ENCODE measurements at regions not wholly inside any gene's neighbourhood (a gene's known extent, or its start where the extent isn't known, plus 50 kb on each side); places are given as distances from the start of the nearest gene placed in this dataset.

DNA sequence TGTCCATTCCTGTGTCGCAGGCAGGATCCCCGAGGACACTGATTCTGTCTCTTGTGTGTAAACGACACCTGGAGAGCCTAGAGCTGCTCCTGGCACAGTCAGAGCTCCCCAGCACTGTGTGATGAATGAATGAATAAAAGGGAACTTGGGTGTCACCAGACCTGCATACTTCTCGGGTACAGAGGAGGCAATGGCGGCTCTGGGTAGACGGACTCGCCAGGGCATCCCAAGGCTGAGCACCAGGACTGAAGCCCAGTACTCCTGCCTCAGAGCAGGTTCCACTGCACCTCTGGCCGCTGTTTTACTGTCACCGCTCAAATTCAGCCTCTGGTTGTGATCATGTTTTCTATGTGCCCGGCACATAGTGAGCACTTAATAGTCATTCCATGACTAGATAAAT is 255.8 kb downstream of the GLRX3 start:
- DNase-seq (ENCODE audit: low read depth in 1 of 2, low spot score in 1 of 2) = no peak
- Histone ChIP-seq H3K27me3 (ENCODE audit: insufficient read depth, poor library complexity, severe bottlenecking) (no peaks in the 10 kb centered on the region), H3K4me3 (replicated peaks; ENCODE audit: insufficient read depth, low read length) (no peak overlapping the region), H3K27ac (replicated peaks) (no peak overlapping the region)
- TF ChIP-seq POLR2AphosphoS5 (IDR thresholded peaks at IDR 0.05; ENCODE audit: low read depth) (no peak), SPI1 (IDR thresholded peaks at IDR 0.05; ENCODE audit: borderline replicate concordance, low read depth) (no peak), GABPA (IDR thresholded peaks at IDR 0.05; ENCODE audit: low read depth) (no peak), CTCF (IDR thresholded peaks at IDR 0.05; ENCODE audit: insufficient read depth, low read length) (no peak), REST (IDR thresholded peaks at IDR 0.05; ENCODE audit: insufficient replicate concordance, low read depth) (no peak)

- DNase-seq (ENCODE audit: low read depth in 1 of 2, low spot score in 1 of 2) = no peak
Observed at GRCh38 chr10:130393342-130393741, 257.2 kb downstream of the GLRX3 start.

GRCh38 chr10:130394832-130395231 is 258.6 kb downstream of the GLRX3 start:
- TF ChIP-seq SPI1 (IDR thresholded peaks at IDR 0.05; ENCODE audit: borderline replicate concordance, low read depth) = no peak
- TF ChIP-seq CTCF (IDR thresholded peaks at IDR 0.05; ENCODE audit: insufficient read depth, low read length) = no peak
- no peak for TF ChIP-seq GABPA (IDR thresholded peaks at IDR 0.05; ENCODE audit: low read depth)
- no peak for TF ChIP-seq POLR2AphosphoS5 (IDR thresholded peaks at IDR 0.05; ENCODE audit: low read depth)
- no peak for TF ChIP-seq REST (IDR thresholded peaks at IDR 0.05; ENCODE audit: insufficient replicate concordance, low read depth)
- no peak for DNase-seq (ENCODE audit: low read depth in 1 of 2, low spot score in 1 of 2)
- Histone ChIP-seq H3K27me3 (ENCODE audit: insufficient read depth, poor library complexity, severe bottlenecking) (no peaks in the 10 kb centered on the region), H3K27ac (replicated peaks) (no peak overlapping the region), H3K4me3 (replicated peaks; ENCODE audit: insufficient read depth, low read length) (no peak overlapping the region)

More at GRCh38 chr10:130393342-130393741, 257.2 kb downstream of the GLRX3 start:
- Histone ChIP-seq H3K27ac (replicated peaks) (no peak overlapping the region), H3K4me3 (replicated peaks; ENCODE audit: insufficient read depth, low read length) (no peak overlapping the region), H3K27me3 (ENCODE audit: insufficient read depth, poor library complexity, severe bottlenecking) (no peaks in the 10 kb centered on the region)
- TF ChIP-seq CTCF (IDR thresholded peaks at IDR 0.05; ENCODE audit: insufficient read depth, low read length) (no peak), POLR2AphosphoS5 (IDR thresholded peaks at IDR 0.05; ENCODE audit: low read depth) (no peak), SPI1 (IDR thresholded peaks at IDR 0.05; ENCODE audit: borderline replicate concordance, low read depth) (no peak), REST (IDR thresholded peaks at IDR 0.05; ENCODE audit: insufficient replicate concordance, low read depth) (no peak), GABPA (IDR thresholded peaks at IDR 0.05; ENCODE audit: low read depth) (no peak)
